ENCODE measurements at regions not wholly inside any gene's neighbourhood (a gene's known extent, or its start where the extent isn't known, plus 50 kb on each side); places are given as distances from the start of the nearest gene placed in this dataset.

DNA sequence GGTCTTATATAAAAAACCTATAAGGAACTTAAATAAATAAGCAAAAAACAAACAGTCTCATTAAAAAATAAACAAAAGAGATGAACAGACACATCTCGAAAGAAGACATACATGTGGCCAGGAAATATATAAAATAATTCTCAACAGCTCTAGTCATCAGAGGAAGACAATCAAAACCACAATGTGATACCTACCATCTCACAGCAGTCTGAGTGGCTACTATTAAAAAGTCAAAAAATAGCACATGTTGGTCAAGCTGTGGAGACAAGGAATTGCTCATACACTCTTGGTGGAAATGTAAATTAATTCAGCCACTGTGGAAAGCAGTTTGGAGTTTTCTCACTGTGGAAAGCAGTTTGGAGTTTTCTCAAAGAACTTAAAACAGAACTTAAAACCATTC lies 100.3 kb upstream of the ADAMTS5 start:
- H3K27ac Mint-ChIP-seq, result no peak overlapping the region
- H3K4me2 ChIP-seq (replicated peaks; ENCODE audit: low read depth, low read length, poor library complexity, severe bottlenecking), result no peak overlapping the region
- no peaks in the 10 kb centered on the region for H3K79me2 ChIP-seq (ENCODE audit: control insufficient read depth, insufficient read depth, low read length)
- H3K9me3 Mint-ChIP-seq (ENCODE audit: insufficient read depth), result peaks cover 13% of the 10 kb centered on the region
- H3K4me3 ChIP-seq (ENCODE audit: control extremely low read depth in 1 of 5, extremely low read depth in 1 of 5, insufficient read depth in 1 of 5, low read depth in 2 of 5, low read length in 4 of 5), result no peak overlapping the region
- no peaks in the 10 kb centered on the region for H4K20me1 ChIP-seq (ENCODE audit: control insufficient read depth, insufficient read depth, low read length, poor library complexity, severe bottlenecking)
- H3K4me3 Mint-ChIP-seq, result no peak overlapping the region
- ChIA-PET CTCF (no interaction called here), POLR2A (no interaction called here)
- no peak for ATAC-seq (ENCODE audit: low read depth)
- H3K4me1 ChIP-seq (ENCODE audit: control insufficient read depth in 2 of 2, insufficient read depth in 2 of 2, low read length in 2 of 2), result no peaks in the 10 kb centered on the region
- H3K36me3 ChIP-seq (replicated peaks in 1 of 2; ENCODE audit: control extremely low read depth in 1 of 2, control insufficient read depth in 1 of 2, extremely low read depth in 1 of 2, insufficient read depth in 2 of 2, low read length in 1 of 2), result no peaks in the 10 kb centered on the region
- DNase-seq, result no peak
- no peaks in the 10 kb centered on the region for H3K27me3 ChIP-seq (replicated peaks in 1 of 4; ENCODE audit: control extremely low read depth in 1 of 4, control insufficient read depth in 3 of 4, insufficient read depth in 4 of 4, low read length in 3 of 4)
- H3K9me3 ChIP-seq (ENCODE audit: control extremely low read depth in 1 of 3, control insufficient read depth in 2 of 3, insufficient read depth in 1 of 3, low read length in 2 of 3), result peaks cover 0 to 6% (median 4%) of the 10 kb centered on the region in 3 donors
- TF ChIP-seq CTCF (IDR thresholded peaks at IDR 0.05) (no peak), EZH2 (IDR thresholded peaks at IDR 0.05; ENCODE audit: borderline replicate concordance, insufficient read depth, low read depth, low read length, poor library complexity, severe bottlenecking) (no peak)
- intact Hi-C loops (cut with micrococcal nuclease), result no loop called here
- H3K9ac ChIP-seq (ENCODE audit: low read length), result no peak overlapping the region
- H2AFZ ChIP-seq (ENCODE audit: insufficient read depth, low read depth, low read length, poor library complexity, severe bottlenecking), result no peak overlapping the region
- H3K27ac ChIP-seq (ENCODE audit: low read length in 2 of 2), result no peak overlapping the region
- WGBS (ENCODE audit: insufficient coverage), result no CpG with 5 or more reads among the region's 1 CpG
- no peaks in the 10 kb centered on the region for H3K4me1 Mint-ChIP-seq
- no peaks in the 10 kb centered on the region for H3K27me3 Mint-ChIP-seq

DNA sequence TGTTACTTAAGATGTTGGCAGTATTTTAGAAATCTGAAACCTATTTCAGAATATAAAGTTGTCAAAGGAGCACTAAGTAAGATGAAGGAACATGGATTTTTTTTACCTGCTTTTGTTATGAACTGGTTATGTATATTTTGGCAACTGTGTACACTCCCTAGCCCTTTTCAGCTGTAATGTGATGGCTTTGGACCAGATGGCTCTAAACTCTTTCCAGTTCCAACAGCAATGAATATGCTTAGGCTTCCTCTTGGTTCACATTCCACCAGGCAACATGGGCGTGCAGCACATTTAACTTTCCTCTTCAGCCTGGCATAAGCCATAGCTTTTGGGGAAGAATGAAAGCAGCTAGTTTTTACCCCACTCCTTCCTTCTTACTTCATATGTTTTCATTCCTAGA lies 95.6 kb upstream of the ADAMTS5 start:
- no CpG with 5 or more reads among the region's 1 CpG for WGBS (ENCODE audit: insufficient coverage)
- H4K20me1 ChIP-seq (ENCODE audit: control insufficient read depth, insufficient read depth, low read length, poor library complexity, severe bottlenecking), result no peaks in the 10 kb centered on the region
- H3K27ac Mint-ChIP-seq, result no peak overlapping the region
- no peak overlapping the region for H2AFZ ChIP-seq (ENCODE audit: insufficient read depth, low read depth, low read length, poor library complexity, severe bottlenecking)
- peaks cover 16% of the 10 kb centered on the region for H3K9me3 Mint-ChIP-seq (ENCODE audit: insufficient read depth)
- no peaks in the 10 kb centered on the region for H3K4me1 Mint-ChIP-seq
- H3K9me3 ChIP-seq (ENCODE audit: control extremely low read depth in 1 of 3, control insufficient read depth in 2 of 3, insufficient read depth in 1 of 3, low read length in 2 of 3), result peaks cover 0 to 6% (median 4%) of the 10 kb centered on the region in 3 donors
- H3K27me3 Mint-ChIP-seq, result no peaks in the 10 kb centered on the region
- H3K4me2 ChIP-seq (replicated peaks; ENCODE audit: low read depth, low read length, poor library complexity, severe bottlenecking), result no peak overlapping the region
- intact Hi-C loops (cut with micrococcal nuclease), result no loop called here
- no peak for ATAC-seq (ENCODE audit: low read depth)
- no peak overlapping the region for H3K4me3 ChIP-seq (ENCODE audit: control extremely low read depth in 1 of 5, extremely low read depth in 1 of 5, insufficient read depth in 1 of 5, low read depth in 2 of 5, low read length in 4 of 5)
- H3K27ac ChIP-seq (ENCODE audit: low read length in 2 of 2), result no peak overlapping the region
- CTCF ChIA-PET, result no interaction called here
- H3K36me3 ChIP-seq (replicated peaks in 1 of 2; ENCODE audit: control extremely low read depth in 1 of 2, control insufficient read depth in 1 of 2, extremely low read depth in 1 of 2, insufficient read depth in 2 of 2, low read length in 1 of 2), result no peaks in the 10 kb centered on the region
- no peak overlapping the region for H3K9ac ChIP-seq (ENCODE audit: low read length)
- TF ChIP-seq EZH2 (IDR thresholded peaks at IDR 0.05; ENCODE audit: borderline replicate concordance, insufficient read depth, low read depth, low read length, poor library complexity, severe bottlenecking) (no peak), CTCF (IDR thresholded peaks at IDR 0.05) (no peak)
- H3K27me3 ChIP-seq (replicated peaks in 1 of 4; ENCODE audit: control extremely low read depth in 1 of 4, control insufficient read depth in 3 of 4, insufficient read depth in 4 of 4, low read length in 3 of 4), result no peaks in the 10 kb centered on the region
- no peak overlapping the region for H3K4me3 Mint-ChIP-seq
- POLR2A ChIA-PET, result no interaction called here
- H3K4me1 ChIP-seq (ENCODE audit: control insufficient read depth in 2 of 2, insufficient read depth in 2 of 2, low read length in 2 of 2), result no peaks in the 10 kb centered on the region
- no peak for DNase-seq
- no peaks in the 10 kb centered on the region for H3K79me2 ChIP-seq (ENCODE audit: control insufficient read depth, insufficient read depth, low read length)
